ENCODE measurements at regions not wholly inside any gene's neighbourhood (a gene's known extent, or its start where the extent isn't known, plus 50 kb on each side); places are given as distances from the start of the nearest gene placed in this dataset.

DNA sequence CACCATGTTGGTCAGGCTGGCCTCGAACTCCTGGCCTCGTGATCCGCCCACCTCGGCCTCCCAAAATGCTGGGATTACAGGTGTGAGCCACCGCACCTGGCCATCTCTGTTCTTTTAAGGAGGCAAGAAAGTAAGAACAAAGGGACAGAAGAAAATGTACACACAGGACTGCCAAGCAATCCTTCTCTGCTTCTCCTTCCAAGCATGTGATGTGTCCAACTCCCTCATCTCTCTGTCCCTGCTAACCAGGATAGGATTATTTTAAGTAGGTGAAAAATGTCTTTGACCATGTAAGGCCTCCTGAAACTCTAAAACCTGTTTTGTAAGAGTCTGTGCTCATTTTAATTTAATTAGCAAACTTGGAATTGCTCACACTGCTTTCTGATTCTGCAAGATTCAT is 89.3 kb upstream of the ATL2 start:
- TF ChIP-seq POLR2AphosphoS5 (IDR thresholded peaks at IDR 0.05) (peak in 2 of 4 donors; percentile 3 to 60), EP300 (IDR thresholded peaks at IDR 0.05) (peak in 1 of 4 donors; percentile 62), POLR2A (IDR thresholded peaks at IDR 0.05) (no peak)
- TF ChIP-seq, protein P1, sequence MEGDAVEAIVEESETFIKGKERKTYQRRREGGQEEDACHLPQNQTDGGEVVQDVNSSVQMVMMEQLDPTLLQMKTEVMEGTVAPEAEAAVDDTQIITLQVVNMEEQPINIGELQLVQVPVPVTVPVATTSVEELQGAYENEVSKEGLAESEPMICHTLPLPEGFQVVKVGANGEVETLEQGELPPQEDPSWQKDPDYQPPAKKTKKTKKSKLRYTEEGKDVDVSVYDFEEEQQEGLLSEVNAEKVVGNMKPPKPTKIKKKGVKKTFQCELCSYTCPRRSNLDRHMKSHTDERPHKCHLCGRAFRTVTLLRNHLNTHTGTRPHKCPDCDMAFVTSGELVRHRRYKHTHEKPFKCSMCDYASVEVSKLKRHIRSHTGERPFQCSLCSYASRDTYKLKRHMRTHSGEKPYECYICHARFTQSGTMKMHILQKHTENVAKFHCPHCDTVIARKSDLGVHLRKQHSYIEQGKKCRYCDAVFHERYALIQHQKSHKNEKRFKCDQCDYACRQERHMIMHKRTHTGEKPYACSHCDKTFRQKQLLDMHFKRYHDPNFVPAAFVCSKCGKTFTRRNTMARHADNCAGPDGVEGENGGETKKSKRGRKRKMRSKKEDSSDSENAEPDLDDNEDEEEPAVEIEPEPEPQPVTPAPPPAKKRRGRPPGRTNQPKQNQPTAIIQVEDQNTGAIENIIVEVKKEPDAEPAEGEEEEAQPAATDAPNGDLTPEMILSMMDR (IDR thresholded peaks at IDR 0.05), result no peak
- Histone ChIP-seq H3K4me3 (no peak overlapping the region), H3K36me3 (no peaks in the 10 kb centered on the region), H3K9me3 (no peaks in the 10 kb centered on the region), H3K27ac (peak overlapping the region; percentile 86 to 91 (median 88)), H3K27me3 (no peaks in the 10 kb centered on the region), H3K4me1 (peaks cover 0 to 89% (median 68%) of the 10 kb centered on the region in 4 donors)
- 91 to 92% methylated on average over 5 of the region's 5 CpGs for WGBS, 2 donors
- intact Hi-C loops (cut with DNase I), result loop anchor here (2.0 to 5.0 kb wide), 4 partner anchors 41 to 149 kb away; partner anchors contain the start of gene ATL2
- no peak for DNase-seq

DNA sequence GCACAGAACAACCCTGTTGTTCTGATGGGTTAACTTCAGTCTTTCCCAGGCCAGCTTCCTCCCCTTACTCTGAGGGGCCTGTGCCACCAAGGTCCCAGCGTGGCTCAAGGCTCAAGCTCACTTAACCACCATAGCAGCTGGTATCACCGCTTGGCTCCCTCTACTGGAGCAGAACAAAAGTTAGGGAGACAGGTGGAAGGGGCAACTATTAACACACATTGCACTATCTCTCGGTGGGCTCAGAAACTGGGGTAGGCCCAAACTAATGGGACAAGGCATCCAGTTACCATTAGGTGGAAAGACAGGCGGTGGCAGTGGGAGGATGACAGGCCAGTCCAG is 88.7 kb upstream of the ATL2 start:
- H3K4me1 ChIP-seq, result peaks cover 0 to 96% (median 73%) of the 10 kb centered on the region in 4 donors
- intact Hi-C loops (cut with DNase I), result loop anchor here (2.0 to 5.0 kb wide), 4 partner anchors 42 to 148 kb away; partner anchors contain the start of gene ATL2
- no peak for DNase-seq
- no peak overlapping the region for H3K4me3 ChIP-seq
- H3K27me3 ChIP-seq, result no peaks in the 10 kb centered on the region
- WGBS, 2 donors, result 42 to 54% methylated on average over 4 of the region's 4 CpGs
- peak overlapping the region; percentile 86 to 91 (median 88) for H3K27ac ChIP-seq
- TF ChIP-seq, protein P1 (IDR thresholded peaks at IDR 0.05), result peak in 1 of 4 experiments; percentile 23
- no peak for TF ChIP-seq POLR2AphosphoS5 (IDR thresholded peaks at IDR 0.05)
- H3K9me3 ChIP-seq, result no peaks in the 10 kb centered on the region
- no peaks in the 10 kb centered on the region for H3K36me3 ChIP-seq

DNA sequence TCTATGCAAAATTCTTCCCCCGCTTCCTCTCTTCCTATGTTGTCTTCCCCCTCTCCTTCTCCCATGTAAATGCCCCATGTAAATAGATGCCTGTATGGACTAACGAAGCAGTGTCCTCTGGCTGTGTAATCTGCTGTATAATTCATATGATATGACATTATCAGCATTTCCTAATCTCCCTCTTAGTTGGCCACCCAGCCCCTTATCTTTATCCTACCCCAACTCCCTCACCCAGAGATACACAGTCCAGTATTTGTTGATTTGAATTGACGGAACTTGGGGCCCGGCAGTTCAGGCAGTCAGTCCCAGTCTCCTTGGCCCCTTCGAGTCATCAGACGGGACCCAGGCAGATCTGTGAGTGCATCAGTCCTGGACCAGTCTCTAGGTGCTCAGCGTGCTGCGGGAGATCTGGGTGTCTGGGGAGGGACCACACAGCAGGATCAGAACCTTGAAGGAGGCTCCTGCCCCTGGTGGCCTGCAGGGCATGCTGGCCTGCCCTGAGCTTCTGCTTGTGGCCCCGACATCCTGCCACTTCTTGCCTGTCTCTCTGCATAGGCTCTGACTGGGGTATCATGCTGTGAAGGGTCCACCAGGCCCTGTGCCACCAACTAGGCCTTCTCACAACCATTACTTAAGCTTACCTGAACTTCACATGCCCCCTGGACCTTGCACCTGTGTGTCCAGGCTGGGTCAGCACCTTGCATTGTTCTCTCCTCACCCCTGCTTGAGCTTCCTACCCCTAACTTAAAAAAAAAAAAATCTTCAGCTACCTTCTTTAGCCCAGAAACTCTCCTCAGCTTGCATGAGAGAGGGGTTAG is 88.1 kb upstream of the ATL2 start:
- H3K36me3 ChIP-seq, result no peaks in the 10 kb centered on the region
- H3K27ac ChIP-seq, result peak overlapping the region; percentile 86 to 91 (median 88)
- H3K4me1 ChIP-seq, result peaks cover 0 to 95% (median 70%) of the 10 kb centered on the region in 4 donors
- no peaks in the 10 kb centered on the region for H3K9me3 ChIP-seq
- WGBS, 2 donors, result 91 to 94% methylated on average over 9 of the region's 9 CpGs
- no peak for DNase-seq
- TF ChIP-seq POLR2AphosphoS5 (IDR thresholded peaks at IDR 0.05) (no peak), EP300 (IDR thresholded peaks at IDR 0.05) (no peak), POLR2A (IDR thresholded peaks at IDR 0.05) (no peak)
- TF ChIP-seq, protein P1 (IDR thresholded peaks at IDR 0.05), result no peak
- intact Hi-C loops (cut with DNase I), result loop anchor here (5.0 kb wide), 3 partner anchors 42 to 148 kb away; no protein-coding TSS in a partner anchor
- no peak overlapping the region for H3K4me3 ChIP-seq
- H3K27me3 ChIP-seq, result no peaks in the 10 kb centered on the region

DNA sequence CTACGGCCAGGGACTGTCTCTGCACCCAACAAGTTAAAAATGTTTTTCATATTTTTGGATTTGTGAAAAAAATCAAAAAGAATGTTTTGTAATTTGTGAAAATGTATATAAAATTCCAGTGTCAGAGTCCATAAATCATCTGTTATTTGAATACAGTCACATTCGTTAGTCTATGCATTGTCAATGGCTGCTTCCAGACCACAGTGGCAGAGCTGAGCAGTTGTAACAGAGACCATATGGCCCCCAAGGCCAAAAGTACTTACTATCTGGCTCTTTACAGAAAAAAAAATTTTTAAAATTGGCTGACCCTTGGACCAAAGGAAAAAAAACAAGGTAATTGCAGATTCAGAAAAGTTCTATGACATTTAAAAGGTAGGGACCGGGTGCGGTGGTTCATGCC is 86.7 kb upstream of the ATL2 start:
- DNase-seq, result no peak
- Histone ChIP-seq H3K36me3 (no peaks in the 10 kb centered on the region), H3K4me3 (no peak overlapping the region), H3K27me3 (no peaks in the 10 kb centered on the region), H3K27ac (peak overlapping the region; percentile 86 to 91 (median 88)), H3K4me1 (peaks cover 0 to 80% (median 60%) of the 10 kb centered on the region in 4 donors), H3K9me3 (no peaks in the 10 kb centered on the region)
- TF ChIP-seq POLR2AphosphoS5 (IDR thresholded peaks at IDR 0.05) (no peak), POLR2A (IDR thresholded peaks at IDR 0.05) (no peak), EP300 (IDR thresholded peaks at IDR 0.05) (no peak)
- TF ChIP-seq, protein P1 (IDR thresholded peaks at IDR 0.05), result no peak
- intact Hi-C loops (cut with DNase I), result no loop called here
- 78 to 84% methylated on average over 4 of the region's 4 CpGs for WGBS, 2 donors

All from sigmoid colon (tissue), 6 donors.